ENCODE measurements at regions not wholly inside any gene's neighbourhood (a gene's known extent, or its start where the extent isn't known, plus 50 kb on each side); places are given as distances from the start of the nearest gene placed in this dataset.
"Not testable (repeated sequence)": the region's sequence is repeated elsewhere in the genome, so short reads cannot be mapped to it uniquely, and the experiment has no call there.

DNA sequence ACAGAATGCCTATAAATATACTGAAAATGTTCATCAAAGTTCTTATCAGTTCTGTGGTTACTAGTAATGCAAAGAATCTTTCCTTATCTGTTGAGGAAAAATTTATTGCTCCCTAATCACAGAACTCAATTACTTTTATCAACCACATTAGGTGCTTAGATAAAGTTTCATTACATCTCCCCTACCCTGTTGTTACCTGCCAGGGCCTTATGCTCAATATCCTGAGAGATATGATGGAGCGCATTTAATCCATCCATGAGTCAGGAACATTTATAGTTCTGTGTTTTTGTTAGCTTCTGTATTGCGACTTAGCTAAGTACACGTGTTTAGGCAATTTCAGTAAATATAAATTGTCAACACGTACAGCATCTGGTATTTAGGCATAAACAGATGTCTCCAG lies 164.3 kb upstream of the ST8SIA4 start:
- Histone ChIP-seq H3K4me1 (no peaks in the 10 kb centered on the region), H3K4me2 (no peak overlapping the region), H4K20me1 (no peaks in the 10 kb centered on the region), H3K4me3 (no peak overlapping the region), H3K36me3 (no peaks in the 10 kb centered on the region), H3K9me3 (peaks cover 6% of the 10 kb centered on the region; the same call in 1 of the 2 replicates), H3K27me3 (no peaks in the 10 kb centered on the region), H3K27ac (no peak overlapping the region), H3K9ac (no peak overlapping the region)
- TF ChIP-seq Cebpa-rat (IDR thresholded peaks at IDR 0.05), result no peak

DNA sequence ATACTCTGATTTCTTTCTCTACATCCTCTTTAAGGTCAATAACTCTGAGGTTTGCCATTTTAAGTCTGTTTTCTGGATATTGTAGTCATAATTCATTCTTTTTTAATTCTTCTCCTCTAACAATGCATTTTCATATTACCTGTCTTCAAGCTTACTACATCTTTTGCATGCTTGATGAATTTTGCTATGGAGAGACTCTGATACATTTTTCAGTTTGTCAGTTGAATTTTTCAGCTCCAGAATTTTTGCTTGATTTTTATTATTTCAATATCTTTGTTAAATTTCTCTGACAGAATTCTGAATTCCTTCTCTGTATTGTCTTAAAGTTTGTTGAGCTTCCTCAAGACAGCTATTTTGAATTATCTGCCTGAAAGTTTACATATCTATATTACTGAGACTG lies 159.8 kb upstream of the ST8SIA4 start:
- no peak overlapping the region for H3K4me3 ChIP-seq
- no peaks in the 10 kb centered on the region for H4K20me1 ChIP-seq
- no peak overlapping the region for H3K9ac ChIP-seq
- no peaks in the 10 kb centered on the region for H3K4me1 ChIP-seq
- TF ChIP-seq Cebpa-rat (IDR thresholded peaks at IDR 0.05), result no peak
- peaks cover 12% of the 10 kb centered on the region; the same call in 1 of the 2 replicates for H3K9me3 ChIP-seq
- no peaks in the 10 kb centered on the region for H3K36me3 ChIP-seq
- H3K27ac ChIP-seq, result no peak overlapping the region
- H3K27me3 ChIP-seq, result no peaks in the 10 kb centered on the region
- no peak overlapping the region for H3K4me2 ChIP-seq

DNA sequence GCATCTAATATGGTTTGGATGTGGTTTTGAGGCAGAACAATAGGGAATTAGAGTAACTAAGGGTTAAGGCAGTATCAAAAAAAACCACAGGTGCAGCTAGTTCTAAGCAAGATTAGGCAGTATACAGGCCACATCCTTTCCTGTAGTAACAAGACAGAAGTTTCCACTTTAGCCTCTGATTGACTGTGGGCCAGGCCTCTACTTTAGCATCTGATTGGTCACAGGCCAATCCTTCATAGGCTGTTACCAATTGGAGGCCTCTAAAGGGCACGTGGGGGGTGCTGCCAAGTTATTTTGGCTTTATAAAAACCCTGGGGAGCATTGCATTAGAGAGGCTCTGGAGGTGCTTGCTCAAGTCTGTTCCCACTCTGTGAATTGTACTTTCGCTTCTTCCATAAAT lies 144.1 kb upstream of the ST8SIA4 start:
- H3K4me2 ChIP-seq, result no peak overlapping the region
- H3K4me3 ChIP-seq, result no peak overlapping the region
- no peaks in the 10 kb centered on the region for H3K36me3 ChIP-seq
- no peak for TF ChIP-seq Cebpa-rat (IDR thresholded peaks at IDR 0.05)
- no peaks in the 10 kb centered on the region for H3K27me3 ChIP-seq
- H3K9ac ChIP-seq, result no peak overlapping the region
- no peaks in the 10 kb centered on the region for H4K20me1 ChIP-seq
- no peaks in the 10 kb centered on the region for H3K9me3 ChIP-seq
- H3K4me1 ChIP-seq, result no peaks in the 10 kb centered on the region
- H3K27ac ChIP-seq, result no peak overlapping the region

DNA sequence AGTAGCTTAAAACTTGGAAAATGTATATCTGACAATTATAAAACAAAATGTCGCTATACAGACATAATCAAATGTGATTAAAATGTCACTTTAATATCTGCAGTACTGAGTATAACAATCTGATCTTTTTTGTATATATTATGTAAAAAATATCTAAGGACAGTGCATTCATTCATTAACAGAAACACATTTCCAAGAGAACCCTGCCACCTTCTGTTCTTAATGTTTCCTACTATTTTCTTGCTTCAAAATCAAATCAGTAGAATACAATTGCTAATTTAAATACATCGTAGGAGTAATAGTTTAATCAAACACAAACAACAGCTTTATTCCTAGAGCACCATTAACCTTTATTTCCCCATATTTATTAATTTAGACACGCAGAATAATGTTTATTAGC lies 142.6 kb upstream of the ST8SIA4 start:
- no peaks in the 10 kb centered on the region for H3K9me3 ChIP-seq
- H3K4me2 ChIP-seq, result no peak overlapping the region
- no peaks in the 10 kb centered on the region for H3K27me3 ChIP-seq
- no peak overlapping the region for H3K9ac ChIP-seq
- H4K20me1 ChIP-seq, result no peaks in the 10 kb centered on the region
- H3K4me3 ChIP-seq, result no peak overlapping the region
- no peak overlapping the region for H3K27ac ChIP-seq
- TF ChIP-seq Cebpa-rat (IDR thresholded peaks at IDR 0.05), result no peak
- no peaks in the 10 kb centered on the region for H3K36me3 ChIP-seq
- no peaks in the 10 kb centered on the region for H3K4me1 ChIP-seq

DNA sequence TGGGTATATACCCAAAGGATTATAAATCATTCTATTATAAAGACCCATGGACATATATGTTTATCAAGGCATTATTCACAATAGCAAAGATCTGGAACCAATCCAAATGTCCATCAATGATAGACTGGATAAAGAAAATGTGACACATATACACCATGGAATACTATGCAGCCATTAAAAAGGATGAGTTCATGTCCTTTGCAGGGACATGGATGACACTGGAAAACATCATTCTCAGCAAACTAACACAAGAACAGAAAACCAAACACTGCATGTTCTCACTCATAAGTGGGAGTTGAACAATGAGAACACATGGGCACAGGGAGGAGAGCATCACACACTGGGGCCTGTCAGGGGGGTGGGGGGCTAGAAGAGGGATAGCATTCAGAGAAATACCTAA lies 136.9 kb upstream of the ST8SIA4 start:
- not testable (repeated sequence) for H3K27me3 ChIP-seq, H3K36me3 ChIP-seq, H3K27ac ChIP-seq, H4K20me1 ChIP-seq, H3K4me1 ChIP-seq, H3K9me3 ChIP-seq, H3K4me2 ChIP-seq, H3K9ac ChIP-seq, H3K4me3 ChIP-seq

DNA sequence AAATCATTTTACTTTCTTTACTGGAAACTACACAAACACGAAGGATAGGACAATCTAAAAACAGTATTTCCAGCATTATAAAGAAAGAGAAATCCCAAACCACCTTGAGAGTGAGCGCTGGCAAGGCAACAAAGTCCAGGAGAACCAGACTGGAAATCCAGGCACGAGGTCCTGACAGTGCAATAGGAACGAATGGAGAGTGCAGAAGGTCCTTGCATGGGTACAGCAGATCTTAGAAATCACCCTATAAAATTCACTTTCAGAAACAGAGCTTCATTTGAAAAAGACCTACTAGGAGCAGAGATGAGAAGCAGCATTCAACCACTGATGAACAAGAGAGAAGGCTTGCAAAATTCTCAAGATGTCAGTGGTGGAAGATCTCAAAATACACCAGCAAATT lies 133.7 kb upstream of the ST8SIA4 start:
- Histone ChIP-seq H3K4me2 (no peak overlapping the region), H3K4me3 (no peak overlapping the region), H3K27ac (no peak overlapping the region), H3K9me3 (no peaks in the 10 kb centered on the region), H3K9ac (no peak overlapping the region), H4K20me1 (no peaks in the 10 kb centered on the region), H3K36me3 (no peaks in the 10 kb centered on the region), H3K4me1 (no peaks in the 10 kb centered on the region), H3K27me3 (no peaks in the 10 kb centered on the region)
- no peak for TF ChIP-seq Cebpa-rat (IDR thresholded peaks at IDR 0.05)

DNA sequence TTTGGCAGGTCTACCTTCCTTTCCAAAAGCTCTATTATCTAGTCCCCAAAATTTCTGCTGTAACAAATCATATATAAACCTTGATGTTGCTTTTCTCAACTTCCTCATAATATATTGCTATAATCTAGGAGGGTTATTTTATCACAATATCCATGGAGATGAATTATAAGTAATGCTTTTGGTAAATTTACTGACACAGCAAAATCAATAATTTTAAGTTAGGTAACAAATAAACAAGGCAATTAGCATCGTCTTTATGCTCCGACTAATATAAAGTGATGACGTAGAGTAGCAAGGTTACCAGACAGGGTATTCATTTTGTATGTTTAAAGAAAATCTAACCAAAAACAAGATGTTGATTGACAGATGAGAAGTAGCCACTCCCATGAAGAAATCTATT lies 132.3 kb upstream of the ST8SIA4 start:
- Histone ChIP-seq H4K20me1 (no peaks in the 10 kb centered on the region), H3K27me3 (no peaks in the 10 kb centered on the region)

DNA sequence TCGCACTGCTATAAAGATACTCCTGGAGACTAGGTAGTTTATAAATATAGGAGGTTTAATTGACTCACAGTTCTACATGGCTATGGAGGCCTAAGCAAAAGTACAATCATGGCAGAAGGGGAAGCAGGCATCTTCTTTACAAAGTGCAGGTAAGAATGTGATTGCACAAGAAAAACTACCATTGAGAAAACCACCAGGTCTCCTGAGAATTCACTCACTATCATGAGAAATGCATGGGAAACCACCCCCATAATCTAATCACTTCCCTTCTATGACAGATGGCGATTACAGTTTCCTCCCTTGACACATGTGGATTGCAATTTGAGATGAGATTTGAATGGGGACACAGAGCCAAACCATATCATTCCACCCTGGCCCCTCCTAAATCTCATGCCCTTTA lies 121.2 kb upstream of the ST8SIA4 start:
- Histone ChIP-seq H3K9me3 (peaks cover 12% of the 10 kb centered on the region), H4K20me1 (no peaks in the 10 kb centered on the region), H3K36me3 (no peaks in the 10 kb centered on the region), H3K27me3 (no peaks in the 10 kb centered on the region), H3K27ac (no peak overlapping the region), H3K9ac (no peak overlapping the region), H3K4me1 (peaks cover 12% of the 10 kb centered on the region), H3K4me2 (peak overlapping the region; percentile 27), H3K4me3 (no peak overlapping the region)
- peak; percentile 57; the same call in 1 of the 2 replicates for TF ChIP-seq Cebpa-rat (IDR thresholded peaks at IDR 0.05)

More for the DNA sequence above, 132.3 kb upstream of the ST8SIA4 start:
- no peaks in the 10 kb centered on the region for H3K9me3 ChIP-seq
- H3K36me3 ChIP-seq, result no peaks in the 10 kb centered on the region
- no peak for TF ChIP-seq Cebpa-rat (IDR thresholded peaks at IDR 0.05)
- H3K4me2 ChIP-seq, result no peak overlapping the region
- no peak overlapping the region for H3K27ac ChIP-seq
- no peak overlapping the region for H3K4me3 ChIP-seq
- H3K4me1 ChIP-seq, result no peaks in the 10 kb centered on the region
- no peak overlapping the region for H3K9ac ChIP-seq

DNA sequence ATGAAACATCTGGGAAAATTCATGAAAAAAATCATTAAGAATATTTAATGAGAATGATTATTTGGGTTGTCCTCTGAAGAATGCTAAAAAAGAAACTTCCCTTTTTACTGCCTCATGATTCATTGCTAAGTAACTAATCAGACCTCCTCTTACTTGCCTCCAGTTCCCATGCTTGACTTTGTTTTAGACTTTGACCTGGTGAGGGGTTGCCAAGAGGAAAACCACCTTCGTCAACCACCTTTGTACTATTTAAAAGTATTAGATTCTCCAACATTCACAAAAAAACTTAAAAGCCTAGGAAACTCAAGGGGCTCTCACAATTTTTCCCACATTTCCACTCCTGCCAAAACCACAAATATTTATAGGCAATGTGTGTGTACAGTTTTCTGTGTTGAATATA lies 115.2 kb upstream of the ST8SIA4 start:
- Histone ChIP-seq H3K4me3 (no peak overlapping the region), H3K27me3 (no peaks in the 10 kb centered on the region), H3K27ac (no peak overlapping the region), H3K36me3 (no peaks in the 10 kb centered on the region), H3K9me3 (no peaks in the 10 kb centered on the region), H3K4me1 (no peaks in the 10 kb centered on the region), H4K20me1 (no peaks in the 10 kb centered on the region), H3K4me2 (no peak overlapping the region), H3K9ac (no peak overlapping the region)
- TF ChIP-seq Cebpa-rat (IDR thresholded peaks at IDR 0.05), result no peak

DNA sequence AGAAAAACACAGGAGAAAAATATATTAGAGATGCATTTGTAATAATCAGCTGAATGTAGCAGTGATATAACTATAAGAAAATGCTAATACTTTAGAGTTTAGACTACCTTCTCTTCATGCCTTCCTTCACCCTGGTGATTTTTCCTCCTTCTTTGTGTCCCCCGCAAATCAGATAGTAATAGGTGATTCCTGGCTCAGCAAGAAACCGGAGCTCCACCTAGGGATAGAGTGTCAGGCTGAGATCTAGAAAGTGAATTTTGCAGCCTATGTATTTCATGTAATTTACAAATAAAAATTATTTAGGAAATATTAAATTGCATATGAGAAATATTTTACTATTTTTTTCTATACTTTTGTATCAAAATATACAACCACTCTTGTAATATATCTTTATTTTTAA lies 109.8 kb upstream of the ST8SIA4 start:
- no peak for TF ChIP-seq Cebpa-rat (IDR thresholded peaks at IDR 0.05)
- no peaks in the 10 kb centered on the region for H3K27me3 ChIP-seq
- H3K4me2 ChIP-seq, result no peak overlapping the region
- no peak overlapping the region for H3K9ac ChIP-seq
- no peaks in the 10 kb centered on the region for H3K9me3 ChIP-seq
- H3K27ac ChIP-seq, result no peak overlapping the region
- no peaks in the 10 kb centered on the region for H4K20me1 ChIP-seq
- no peak overlapping the region for H3K4me3 ChIP-seq
- H3K4me1 ChIP-seq, result no peaks in the 10 kb centered on the region
- H3K36me3 ChIP-seq, result no peaks in the 10 kb centered on the region

DNA sequence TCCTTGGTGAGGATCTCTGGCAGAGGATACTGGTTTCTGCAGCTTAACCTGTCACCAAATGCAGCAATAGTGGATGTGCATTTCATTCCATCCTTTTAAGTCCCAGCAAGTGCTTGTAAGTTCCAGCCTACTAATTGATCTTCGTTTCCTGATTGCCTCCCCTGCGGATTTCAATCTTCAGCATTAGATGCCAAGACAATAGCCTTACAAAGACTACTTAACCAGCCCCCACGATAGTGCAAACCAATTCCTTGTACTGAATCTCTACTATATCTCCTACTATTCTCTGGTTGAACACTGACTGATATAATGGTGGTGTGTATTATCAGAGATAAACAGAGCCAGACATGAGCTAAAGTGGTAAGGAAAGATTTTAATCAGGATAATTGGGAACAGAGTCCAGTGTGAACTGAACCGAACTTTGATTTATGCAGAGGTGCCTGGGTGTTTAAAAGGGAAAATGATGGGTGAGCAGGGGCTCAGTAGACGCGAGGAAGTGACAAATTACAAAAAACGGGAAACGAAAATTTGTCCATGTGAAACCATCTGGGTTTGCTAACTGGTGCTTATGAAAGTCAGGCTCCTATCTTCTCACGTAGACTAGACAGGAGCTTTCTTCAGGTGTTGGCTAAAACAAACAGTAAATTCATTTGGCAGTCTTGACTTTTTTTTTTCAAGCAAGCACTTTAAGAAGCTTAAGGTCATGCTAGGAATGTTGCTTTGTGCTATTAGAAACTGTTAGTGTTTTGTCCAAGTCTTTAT lies 106.9 kb upstream of the ST8SIA4 start:
- H3K9ac ChIP-seq, result no peak overlapping the region
- no peak for TF ChIP-seq Cebpa-rat (IDR thresholded peaks at IDR 0.05)
- H3K27me3 ChIP-seq, result no peaks in the 10 kb centered on the region
- no peaks in the 10 kb centered on the region for H3K9me3 ChIP-seq
- H3K27ac ChIP-seq, result no peak overlapping the region
- no peaks in the 10 kb centered on the region for H3K4me1 ChIP-seq
- no peaks in the 10 kb centered on the region for H4K20me1 ChIP-seq
- no peak overlapping the region for H3K4me2 ChIP-seq
- H3K4me3 ChIP-seq, result no peak overlapping the region
- no peaks in the 10 kb centered on the region for H3K36me3 ChIP-seq

All from BLaER1 (cell line).